Progenitor cell of endocrine pancreas (in vitro differentiated cells): ENCODE measurements at regions not wholly inside any gene's neighbourhood (a gene's known extent, or its start where the extent isn't known, plus 50 kb on each side); places are given as distances from the start of the nearest gene placed in this dataset.
"Not testable (repeated sequence)": the region's sequence is repeated elsewhere in the genome, so short reads cannot be mapped to it uniquely, and the experiment has no call there.

ENCODE experiments used
- DNase-seq: peaks from one replicate; pipeline ENCODE4 v3.0.0; 2021; ENCODE audit warnings: low spot score; ENCODE audit not compliant: unreplicated experiment
- H3K27ac Mint-ChIP-seq: 2 replicates; pipeline ENCODE4 v1.8.0; 2021; ENCODE audit warnings: mild to moderate bottlenecking, moderate library complexity, mixed read lengths
- H3K27me3 Mint-ChIP-seq: 2 replicates; pipeline ENCODE4 v1.8.0; 2021; ENCODE audit warnings: mixed read lengths
- H3K36me3 Mint-ChIP-seq: 2 replicates; pipeline ENCODE4 v1.8.0; 2022; ENCODE audit warnings: mixed read lengths; ENCODE audit not compliant: insufficient read depth
- H3K4me1 Mint-ChIP-seq: 2 replicates; pipeline ENCODE4 v1.8.0; 2021; ENCODE audit warnings: low read depth, mixed read lengths
- H3K4me3 Mint-ChIP-seq: 2 replicates; pipeline ENCODE4 v1.8.0; 2021; ENCODE audit warnings: low read depth, mild to moderate bottlenecking, moderate library complexity, mixed read lengths
- H3K9me3 Mint-ChIP-seq: 2 replicates; pipeline ENCODE4 v1.8.0; 2021; ENCODE audit warnings: low read depth, mixed read lengths
- TF ChIP-seq, protein P1 (sequence below): fragments of 200-600 bp; sonication (generic); IDR thresholded peaks from one replicate; pipeline ENCODE4 v1.5.0; 2021; ENCODE audit warnings: antibody characterized with exemption, mild to moderate bottlenecking; ENCODE audit not compliant: unreplicated experiment

DNA sequence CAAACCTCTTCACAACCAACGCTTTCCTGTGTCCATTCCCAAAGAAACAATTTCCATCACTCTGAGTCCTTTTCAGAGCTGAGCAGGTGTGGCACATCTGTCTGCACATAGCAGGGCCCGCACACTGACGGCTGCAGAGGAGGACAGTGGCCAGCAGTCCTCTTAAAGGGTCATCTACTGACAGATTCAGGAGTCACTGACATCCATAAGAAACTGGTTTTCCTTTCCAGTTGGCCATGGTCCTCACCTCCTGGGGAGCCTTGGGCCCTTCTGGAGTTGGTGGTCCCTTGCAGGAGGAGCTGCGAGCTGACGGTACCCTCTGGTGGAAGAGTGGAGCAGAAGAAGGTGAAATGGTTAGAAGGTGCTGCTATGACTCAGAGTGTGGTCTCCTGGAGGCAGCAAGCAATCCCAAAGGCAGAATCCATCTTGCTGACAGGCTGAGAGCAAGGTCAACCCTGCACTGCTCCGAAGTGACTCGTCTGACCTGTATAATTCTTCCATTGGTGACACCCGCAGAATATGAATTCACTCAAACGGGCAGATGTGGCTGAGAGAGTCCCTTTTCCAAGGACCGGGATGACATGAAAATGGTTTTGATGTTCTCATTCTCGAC lies 278.5 kb upstream of the C1orf174 start:
- Mint-ChIP-seq H3K36me3 (no peaks in the 10 kb centered on the region), H3K27ac (no peak overlapping the region), H3K27me3 (peaks cover 22% of the 10 kb centered on the region), H3K9me3 (no peaks in the 10 kb centered on the region), H3K4me1 (peaks cover 5% of the 10 kb centered on the region), H3K4me3 (no peak overlapping the region)
- no peak for DNase-seq
- TF ChIP-seq, protein P1, sequence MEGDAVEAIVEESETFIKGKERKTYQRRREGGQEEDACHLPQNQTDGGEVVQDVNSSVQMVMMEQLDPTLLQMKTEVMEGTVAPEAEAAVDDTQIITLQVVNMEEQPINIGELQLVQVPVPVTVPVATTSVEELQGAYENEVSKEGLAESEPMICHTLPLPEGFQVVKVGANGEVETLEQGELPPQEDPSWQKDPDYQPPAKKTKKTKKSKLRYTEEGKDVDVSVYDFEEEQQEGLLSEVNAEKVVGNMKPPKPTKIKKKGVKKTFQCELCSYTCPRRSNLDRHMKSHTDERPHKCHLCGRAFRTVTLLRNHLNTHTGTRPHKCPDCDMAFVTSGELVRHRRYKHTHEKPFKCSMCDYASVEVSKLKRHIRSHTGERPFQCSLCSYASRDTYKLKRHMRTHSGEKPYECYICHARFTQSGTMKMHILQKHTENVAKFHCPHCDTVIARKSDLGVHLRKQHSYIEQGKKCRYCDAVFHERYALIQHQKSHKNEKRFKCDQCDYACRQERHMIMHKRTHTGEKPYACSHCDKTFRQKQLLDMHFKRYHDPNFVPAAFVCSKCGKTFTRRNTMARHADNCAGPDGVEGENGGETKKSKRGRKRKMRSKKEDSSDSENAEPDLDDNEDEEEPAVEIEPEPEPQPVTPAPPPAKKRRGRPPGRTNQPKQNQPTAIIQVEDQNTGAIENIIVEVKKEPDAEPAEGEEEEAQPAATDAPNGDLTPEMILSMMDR = no peak

DNA sequence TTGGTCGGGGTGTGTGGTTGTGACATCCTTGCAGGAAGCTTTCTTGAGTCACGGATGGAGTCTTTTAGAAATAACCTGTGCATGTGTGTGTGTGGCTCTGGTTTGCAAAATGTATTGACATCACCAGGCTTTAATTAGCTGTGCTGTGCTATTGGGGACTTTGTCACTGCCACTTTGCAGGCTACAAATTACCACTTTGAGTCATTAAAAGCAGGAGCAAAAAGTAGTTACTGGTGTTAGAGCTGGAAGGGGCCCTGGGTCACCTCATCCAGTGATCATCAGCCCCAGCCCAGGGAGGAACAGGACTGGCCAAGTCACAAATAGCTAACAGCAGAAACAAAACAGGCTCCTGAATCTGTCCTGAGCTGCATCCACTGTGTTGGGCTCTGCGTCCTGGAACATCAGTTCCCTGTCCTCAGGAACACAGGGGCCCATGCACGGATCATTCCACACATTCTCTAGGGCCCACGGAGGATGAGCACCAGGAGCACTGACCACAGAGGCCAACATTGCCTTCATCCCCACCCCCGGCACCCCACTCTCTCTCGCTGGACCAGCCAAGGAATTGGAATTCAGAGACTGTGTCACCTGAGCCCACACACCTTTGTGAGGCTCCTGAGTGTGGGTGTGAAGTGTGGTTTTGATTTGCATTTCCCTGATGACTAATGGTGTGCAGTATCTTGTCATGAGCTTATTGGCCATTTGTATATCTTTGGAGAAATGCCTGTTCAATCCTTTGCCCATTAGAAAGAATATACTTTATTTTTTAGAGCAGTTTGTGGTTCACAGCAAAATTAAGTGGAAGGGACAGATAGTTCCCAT lies 280.1 kb upstream of the C1orf174 start:
- peaks cover 5% of the 10 kb centered on the region for H3K4me1 Mint-ChIP-seq
- H3K9me3 Mint-ChIP-seq = no peaks in the 10 kb centered on the region
- no peaks in the 10 kb centered on the region for H3K36me3 Mint-ChIP-seq
- TF ChIP-seq, protein P1 = no peak
- no peak overlapping the region for H3K27ac Mint-ChIP-seq
- DNase-seq = no peak
- H3K4me3 Mint-ChIP-seq = no peak overlapping the region
- H3K27me3 Mint-ChIP-seq = peaks cover 14% of the 10 kb centered on the region

DNA sequence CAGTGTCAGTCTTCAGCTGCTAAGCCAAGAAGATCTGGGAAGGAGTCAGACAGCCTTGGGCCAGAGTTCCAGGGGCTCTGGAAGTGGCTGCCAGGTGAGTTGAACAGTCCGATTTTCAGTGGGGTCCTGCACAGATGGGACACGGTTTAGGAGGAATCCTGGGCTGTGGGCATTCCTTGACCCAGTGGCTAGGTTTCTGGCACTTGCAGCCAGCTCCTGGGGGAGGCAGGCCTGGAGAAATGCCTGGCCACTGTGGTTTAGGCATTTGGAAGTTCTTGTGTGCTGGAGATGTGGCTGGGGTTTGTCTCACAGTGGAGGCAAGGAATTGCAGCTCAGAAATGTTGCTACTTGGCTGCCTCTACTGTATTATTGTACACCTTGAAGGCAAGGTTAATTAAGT lies 286.4 kb upstream of the C1orf174 start:
- DNase-seq, H3K27me3 Mint-ChIP-seq, H3K27ac Mint-ChIP-seq, H3K36me3 Mint-ChIP-seq, H3K4me1 Mint-ChIP-seq, H3K4me3 Mint-ChIP-seq: not testable (repeated sequence)
- H3K9me3 Mint-ChIP-seq = peaks cover 22% of the 10 kb centered on the region

DNA sequence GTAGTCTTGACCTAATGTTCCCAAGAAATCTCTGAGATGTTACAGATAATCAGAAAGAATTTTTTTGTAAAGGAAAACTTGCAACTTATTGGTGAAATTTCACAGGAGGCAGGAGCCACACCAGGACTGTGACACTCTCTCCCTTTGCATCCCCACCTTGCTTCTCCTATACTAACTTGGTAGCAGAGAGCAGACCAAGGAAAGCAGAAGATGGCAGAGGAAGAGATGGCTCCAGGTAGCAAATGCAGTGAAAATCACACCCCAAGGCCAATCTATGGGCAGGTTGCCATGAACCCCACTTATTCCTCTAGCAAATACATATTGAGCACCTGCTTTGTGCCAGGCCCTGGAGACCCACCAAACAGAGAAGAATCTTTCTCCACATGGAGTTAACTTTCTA lies 303.4 kb upstream of the C1orf174 start:
- TF ChIP-seq, protein P1 = no peak
- Mint-ChIP-seq H3K27ac (no peak overlapping the region), H3K4me1 (no peaks in the 10 kb centered on the region), H3K36me3 (no peaks in the 10 kb centered on the region), H3K9me3 (peaks cover 21% of the 10 kb centered on the region), H3K4me3 (no peak overlapping the region), H3K27me3 (peaks cover 22% of the 10 kb centered on the region)
- DNase-seq = no peak

GRCh38 chr1:4207183-4207582 lies 307.1 kb upstream of the C1orf174 start:
- no peak for DNase-seq
- Mint-ChIP-seq H3K27me3 (peaks cover 22% of the 10 kb centered on the region), H3K27ac (no peak overlapping the region), H3K36me3 (no peaks in the 10 kb centered on the region), H3K4me3 (no peak overlapping the region), H3K4me1 (peaks cover 6% of the 10 kb centered on the region), H3K9me3 (peaks cover 18% of the 10 kb centered on the region)
- TF ChIP-seq, protein P1 = no peak
